Liver (tissue), 8 donors: ENCODE measurements at regions not wholly inside any gene's neighbourhood (a gene's known extent, or its start where the extent isn't known, plus 50 kb on each side); places are given as distances from the start of the nearest gene placed in this dataset.

Experiments
- DNase-seq: peaks from one replicate; pipeline ENCODE4 v3.0.0-alpha.2; 2017; ENCODE audit warnings: low spot score
- H3K27ac ChIP-seq, 2 donors: one replicate each; pipeline ENCODE4 v1.7.0; 2013; ENCODE audit warnings: inconsistent platforms in 2 of 2, low read length in 2 of 2, control low read depth in 1 of 2, low read depth in 1 of 2, mild to moderate bottlenecking in 1 of 2
- H3K27me3 ChIP-seq, 4 donors: one replicate each; pipeline versions ENCODE4 v1.6.1 to v1.7.0; 2013; ENCODE audit warnings: low read length in 3 of 4, inconsistent platforms in 1 of 4, mild to moderate bottlenecking in 1 of 4, moderate library complexity in 1 of 4; ENCODE audit not compliant: control insufficient read depth in 4 of 4, insufficient read depth in 4 of 4
- H3K36me3 ChIP-seq, 4 donors: one replicate each; pipeline versions ENCODE4 v1.6.1 to v1.7.0; 2013; ENCODE audit warnings: low read length in 3 of 4, mild to moderate bottlenecking in 3 of 4, low read depth in 1 of 4, moderate library complexity in 1 of 4; ENCODE audit not compliant: control insufficient read depth in 4 of 4, insufficient read depth in 3 of 4
- H3K4me1 ChIP-seq, 4 donors: one replicate each; pipeline versions ENCODE4 v1.6.1 to v1.7.0; 2013; ENCODE audit warnings: low read length in 3 of 4, mild to moderate bottlenecking in 3 of 4, moderate library complexity in 1 of 4; ENCODE audit not compliant: control insufficient read depth in 4 of 4, insufficient read depth in 4 of 4
- H3K4me3 ChIP-seq, 3 donors: one replicate each; pipeline versions ENCODE4 v1.6.1 to v1.7.0; 2013; ENCODE audit warnings: low read length in 3 of 3, control low read depth in 1 of 3, low read depth in 1 of 3, mild to moderate bottlenecking in 1 of 3
- H3K9ac ChIP-seq, 2 donors: one replicate each; pipeline ENCODE4 v1.7.0; 2013; ENCODE audit warnings: low read length in 2 of 2, mild to moderate bottlenecking in 2 of 2, moderate library complexity in 2 of 2, control low read depth in 1 of 2, low read depth in 1 of 2
- H3K9me3 ChIP-seq, 4 donors: one replicate each; pipeline versions ENCODE4 v1.6.1 to v1.7.0; 2013; ENCODE audit warnings: low read length in 3 of 4; ENCODE audit not compliant: control insufficient read depth in 4 of 4
- EGR1 ChIP-seq, 2 donors: IDR thresholded peaks; 2 replicates each; pipeline ENCODE4 v1.6.1; 2016 to 2018; ENCODE audit warnings: antibody characterized with exemption in 2 of 2, low read depth in 2 of 2
- FOXA1 ChIP-seq: IDR thresholded peaks from 2 replicates; pipeline ENCODE4 v1.6.1; 2016; ENCODE audit warnings: antibody characterized with exemption
- FOXA2 ChIP-seq: IDR thresholded peaks from 2 replicates; pipeline ENCODE4 v1.6.1; 2016; ENCODE audit warnings: antibody characterized with exemption
- GABPA ChIP-seq, 2 donors: IDR thresholded peaks in 1 of 2; conservative IDR thresholded peaks in 1 of 2; 2 replicates each; pipeline ENCODE4 v1.6.1; 2016; ENCODE audit warnings: antibody characterized with exemption in 2 of 2, mild to moderate bottlenecking in 1 of 2, moderate library complexity in 1 of 2
- HNF4A ChIP-seq, 2 donors: conservative IDR thresholded peaks; 2 replicates each; pipeline ENCODE4 v1.6.1; 2016; ENCODE audit warnings: antibody characterized with exemption in 2 of 2, mild to moderate bottlenecking in 2 of 2
- HNF4G ChIP-seq: IDR thresholded peaks from 2 replicates; pipeline ENCODE4 v1.6.1; 2016; ENCODE audit warnings: antibody characterized with exemption
- JUND ChIP-seq, 2 donors: IDR thresholded peaks; 2 replicates each; pipeline ENCODE4 v1.6.1; 2016; ENCODE audit warnings: antibody characterized with exemption in 2 of 2
- NR2F2 ChIP-seq: IDR thresholded peaks from 2 replicates; pipeline ENCODE4 v1.6.1; 2016; ENCODE audit warnings: antibody characterized with exemption
- RAD21 ChIP-seq, 2 donors: IDR thresholded peaks; 2 replicates each; pipeline ENCODE4 v1.6.1; 2016; ENCODE audit warnings: antibody characterized with exemption in 2 of 2, mild to moderate bottlenecking in 2 of 2
- RXRA ChIP-seq, 2 donors: IDR thresholded peaks; 2 replicates each; pipeline ENCODE4 v1.6.1; 2017 to 2018; ENCODE audit warnings: antibody characterized with exemption in 2 of 2, mild to moderate bottlenecking in 1 of 2
- SP1 ChIP-seq: IDR thresholded peaks from 2 replicates; pipeline ENCODE4 v1.6.1; 2018; ENCODE audit warnings: antibody characterized with exemption, mild to moderate bottlenecking
- TAF1 ChIP-seq: conservative IDR thresholded peaks from 2 replicates; pipeline ENCODE4 v1.6.1; 2016; ENCODE audit warnings: antibody characterized with exemption, mild to moderate bottlenecking
- YY1 ChIP-seq: IDR thresholded peaks from 2 replicates; pipeline ENCODE4 v1.6.1; 2016; ENCODE audit warnings: antibody characterized with exemption, mild to moderate bottlenecking
- WGBS: extraction: QIAGEN DNeasy Blood & Tissue Kit; methylation state at CpG from one replicate; pipeline ENCODE4 v1.1.7; 2013; 5-methylcytosine and 5-hydroxymethylcytosine counted together
- TF ChIP-seq, protein P1 (sequence below): fragments of 150-350 bp; IDR thresholded peaks from 2 replicates; pipeline ENCODE4 v1.5.1; 2017; ENCODE audit warnings: improper control_type of control experiment, low read depth, low read length; ENCODE audit not compliant: missing input control
- TF ChIP-seq, protein P2 (sequence below): IDR thresholded peaks from 2 replicates; pipeline ENCODE4 v1.6.1; 2016; ENCODE audit warnings: antibody characterized with exemption
- TF ChIP-seq, protein P3 (sequence below): IDR thresholded peaks from 2 replicates; pipeline ENCODE4 v1.6.1; 2016; ENCODE audit warnings: antibody characterized with exemption
- TF ChIP-seq, protein P4 (sequence below): IDR thresholded peaks from 2 replicates; pipeline ENCODE4 v1.6.1; 2016; ENCODE audit warnings: antibody characterized with exemption
- TF ChIP-seq, protein P5 (sequence below): IDR thresholded peaks from 2 replicates; pipeline ENCODE4 v1.6.1; 2016; ENCODE audit warnings: antibody characterized with exemption, mild to moderate bottlenecking
- donor health status: healthy.
- donor health status: healthy.
- donor health status: healthy.
- donor health status: healthy.
- donor health status: healthy.

DNA sequence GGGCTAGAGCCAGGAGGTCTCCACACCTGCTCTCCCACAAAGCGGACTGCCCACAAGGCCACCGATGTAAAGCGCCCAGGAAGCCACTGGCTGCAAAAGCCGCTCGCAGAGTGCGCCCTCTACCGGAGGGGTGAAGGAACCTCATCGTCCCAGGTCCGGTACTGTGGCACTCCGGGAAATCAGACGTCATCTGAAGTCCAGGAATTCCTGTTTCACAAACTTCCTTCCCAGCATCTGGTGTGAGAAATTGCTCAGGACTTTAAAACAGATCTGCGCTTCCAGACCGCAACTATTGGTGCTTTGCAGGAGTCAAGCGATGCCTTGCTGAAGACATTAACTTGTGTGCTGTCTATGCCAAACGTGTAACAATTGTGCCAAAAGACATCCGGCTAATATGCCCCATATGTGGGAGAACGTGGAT lies 115.1 kb upstream of the ARID1B start:
- no peaks in the 10 kb centered on the region for H3K4me1 ChIP-seq
- no peaks in the 10 kb centered on the region for H3K27me3 ChIP-seq
- TF ChIP-seq RAD21 (IDR thresholded peaks at IDR 0.05) = peak; percentile 35 to 64
- TF ChIP-seq, protein P1, sequence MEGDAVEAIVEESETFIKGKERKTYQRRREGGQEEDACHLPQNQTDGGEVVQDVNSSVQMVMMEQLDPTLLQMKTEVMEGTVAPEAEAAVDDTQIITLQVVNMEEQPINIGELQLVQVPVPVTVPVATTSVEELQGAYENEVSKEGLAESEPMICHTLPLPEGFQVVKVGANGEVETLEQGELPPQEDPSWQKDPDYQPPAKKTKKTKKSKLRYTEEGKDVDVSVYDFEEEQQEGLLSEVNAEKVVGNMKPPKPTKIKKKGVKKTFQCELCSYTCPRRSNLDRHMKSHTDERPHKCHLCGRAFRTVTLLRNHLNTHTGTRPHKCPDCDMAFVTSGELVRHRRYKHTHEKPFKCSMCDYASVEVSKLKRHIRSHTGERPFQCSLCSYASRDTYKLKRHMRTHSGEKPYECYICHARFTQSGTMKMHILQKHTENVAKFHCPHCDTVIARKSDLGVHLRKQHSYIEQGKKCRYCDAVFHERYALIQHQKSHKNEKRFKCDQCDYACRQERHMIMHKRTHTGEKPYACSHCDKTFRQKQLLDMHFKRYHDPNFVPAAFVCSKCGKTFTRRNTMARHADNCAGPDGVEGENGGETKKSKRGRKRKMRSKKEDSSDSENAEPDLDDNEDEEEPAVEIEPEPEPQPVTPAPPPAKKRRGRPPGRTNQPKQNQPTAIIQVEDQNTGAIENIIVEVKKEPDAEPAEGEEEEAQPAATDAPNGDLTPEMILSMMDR = peak; percentile 32
- TF ChIP-seq, protein P2, sequence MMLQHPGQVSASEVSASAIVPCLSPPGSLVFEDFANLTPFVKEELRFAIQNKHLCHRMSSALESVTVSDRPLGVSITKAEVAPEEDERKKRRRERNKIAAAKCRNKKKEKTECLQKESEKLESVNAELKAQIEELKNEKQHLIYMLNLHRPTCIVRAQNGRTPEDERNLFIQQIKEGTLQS = no peak
- H3K4me3 ChIP-seq = no peak overlapping the region
- no peaks in the 10 kb centered on the region for H3K36me3 ChIP-seq
- DNase-seq = peak; percentile 78
- H3K27ac ChIP-seq = no peak overlapping the region
- no peaks in the 10 kb centered on the region for H3K9me3 ChIP-seq
- WGBS = 78% methylated on average over 17 of the region's 17 CpGs
- H3K9ac ChIP-seq = no peak overlapping the region

DNA sequence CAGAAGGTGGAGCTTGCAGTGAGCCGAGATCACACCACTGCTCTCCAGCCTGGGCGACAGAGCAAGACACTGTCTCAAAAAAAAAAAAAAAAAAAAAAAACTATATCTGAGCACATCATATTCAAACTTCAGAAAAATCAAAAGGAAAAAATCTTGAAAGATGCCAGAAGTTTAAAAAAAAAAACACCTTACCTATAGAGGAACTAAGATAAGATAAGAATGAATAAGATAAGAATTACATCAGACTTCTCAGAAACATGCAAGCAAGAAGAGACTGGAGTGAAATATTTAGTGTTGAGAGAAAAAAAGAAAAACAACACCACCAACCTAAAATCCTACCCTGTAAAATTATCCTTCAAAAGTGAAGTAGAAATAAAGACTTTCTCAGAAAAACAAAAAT lies 116.8 kb upstream of the ARID1B start:
- no peaks in the 10 kb centered on the region for H3K36me3 ChIP-seq
- no peaks in the 10 kb centered on the region for H3K9me3 ChIP-seq
- H3K27me3 ChIP-seq = no peaks in the 10 kb centered on the region
- WGBS = 88% methylated on average over 2 of the region's 2 CpGs
- H3K4me3 ChIP-seq = no peak overlapping the region
- DNase-seq = no peak
- no peaks in the 10 kb centered on the region for H3K4me1 ChIP-seq
- H3K9ac ChIP-seq = no peak overlapping the region
- H3K27ac ChIP-seq = no peak overlapping the region
- TF ChIP-seq NR2F2 = no peak
- TF ChIP-seq GABPA (IDR thresholded peaks at IDR 0.05 in 1 of 2, conservative IDR thresholded peaks at IDR 0.05 in 1 of 2) = no peak
- TF ChIP-seq JUND (IDR thresholded peaks at IDR 0.05) = no peak
- no peak for TF ChIP-seq RXRA (IDR thresholded peaks at IDR 0.05)
- TF ChIP-seq, protein P2 = no peak
- no peak for TF ChIP-seq EGR1 (IDR thresholded peaks at IDR 0.05; ENCODE audit: low read depth in 2 of 2)
- TF ChIP-seq HNF4A (conservative IDR thresholded peaks at IDR 0.05) = no peak
- TF ChIP-seq SP1 = no peak
- TF ChIP-seq YY1 = no peak
- no peak for TF ChIP-seq RAD21 (IDR thresholded peaks at IDR 0.05)
- TF ChIP-seq, protein P1 = no peak
- no peak for TF ChIP-seq HNF4G
- TF ChIP-seq, protein P3, sequence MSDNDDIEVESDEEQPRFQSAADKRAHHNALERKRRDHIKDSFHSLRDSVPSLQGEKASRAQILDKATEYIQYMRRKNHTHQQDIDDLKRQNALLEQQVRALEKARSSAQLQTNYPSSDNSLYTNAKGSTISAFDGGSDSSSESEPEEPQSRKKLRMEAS = no peak
- TF ChIP-seq, protein P4, sequence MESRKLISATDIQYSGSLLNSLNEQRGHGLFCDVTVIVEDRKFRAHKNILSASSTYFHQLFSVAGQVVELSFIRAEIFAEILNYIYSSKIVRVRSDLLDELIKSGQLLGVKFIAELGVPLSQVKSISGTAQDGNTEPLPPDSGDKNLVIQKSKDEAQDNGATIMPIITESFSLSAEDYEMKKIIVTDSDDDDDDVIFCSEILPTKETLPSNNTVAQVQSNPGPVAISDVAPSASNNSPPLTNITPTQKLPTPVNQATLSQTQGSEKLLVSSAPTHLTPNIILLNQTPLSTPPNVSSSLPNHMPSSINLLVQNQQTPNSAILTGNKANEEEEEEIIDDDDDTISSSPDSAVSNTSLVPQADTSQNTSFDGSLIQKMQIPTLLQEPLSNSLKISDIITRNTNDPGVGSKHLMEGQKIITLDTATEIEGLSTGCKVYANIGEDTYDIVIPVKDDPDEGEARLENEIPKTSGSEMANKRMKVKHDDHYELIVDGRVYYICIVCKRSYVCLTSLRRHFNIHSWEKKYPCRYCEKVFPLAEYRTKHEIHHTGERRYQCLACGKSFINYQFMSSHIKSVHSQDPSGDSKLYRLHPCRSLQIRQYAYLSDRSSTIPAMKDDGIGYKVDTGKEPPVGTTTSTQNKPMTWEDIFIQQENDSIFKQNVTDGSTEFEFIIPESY = no peak
- TF ChIP-seq FOXA1 = no peak
- TF ChIP-seq, protein P5, sequence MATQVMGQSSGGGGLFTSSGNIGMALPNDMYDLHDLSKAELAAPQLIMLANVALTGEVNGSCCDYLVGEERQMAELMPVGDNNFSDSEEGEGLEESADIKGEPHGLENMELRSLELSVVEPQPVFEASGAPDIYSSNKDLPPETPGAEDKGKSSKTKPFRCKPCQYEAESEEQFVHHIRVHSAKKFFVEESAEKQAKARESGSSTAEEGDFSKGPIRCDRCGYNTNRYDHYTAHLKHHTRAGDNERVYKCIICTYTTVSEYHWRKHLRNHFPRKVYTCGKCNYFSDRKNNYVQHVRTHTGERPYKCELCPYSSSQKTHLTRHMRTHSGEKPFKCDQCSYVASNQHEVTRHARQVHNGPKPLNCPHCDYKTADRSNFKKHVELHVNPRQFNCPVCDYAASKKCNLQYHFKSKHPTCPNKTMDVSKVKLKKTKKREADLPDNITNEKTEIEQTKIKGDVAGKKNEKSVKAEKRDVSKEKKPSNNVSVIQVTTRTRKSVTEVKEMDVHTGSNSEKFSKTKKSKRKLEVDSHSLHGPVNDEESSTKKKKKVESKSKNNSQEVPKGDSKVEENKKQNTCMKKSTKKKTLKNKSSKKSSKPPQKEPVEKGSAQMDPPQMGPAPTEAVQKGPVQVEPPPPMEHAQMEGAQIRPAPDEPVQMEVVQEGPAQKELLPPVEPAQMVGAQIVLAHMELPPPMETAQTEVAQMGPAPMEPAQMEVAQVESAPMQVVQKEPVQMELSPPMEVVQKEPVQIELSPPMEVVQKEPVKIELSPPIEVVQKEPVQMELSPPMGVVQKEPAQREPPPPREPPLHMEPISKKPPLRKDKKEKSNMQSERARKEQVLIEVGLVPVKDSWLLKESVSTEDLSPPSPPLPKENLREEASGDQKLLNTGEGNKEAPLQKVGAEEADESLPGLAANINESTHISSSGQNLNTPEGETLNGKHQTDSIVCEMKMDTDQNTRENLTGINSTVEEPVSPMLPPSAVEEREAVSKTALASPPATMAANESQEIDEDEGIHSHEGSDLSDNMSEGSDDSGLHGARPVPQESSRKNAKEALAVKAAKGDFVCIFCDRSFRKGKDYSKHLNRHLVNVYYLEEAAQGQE = no peak
- no peak for TF ChIP-seq TAF1
- no peak for TF ChIP-seq FOXA2
